ENCODE measurements at regions not wholly inside any gene's neighbourhood (a gene's known extent, or its start where the extent isn't known, plus 50 kb on each side); places are given as distances from the start of the nearest gene placed in this dataset.

DNA sequence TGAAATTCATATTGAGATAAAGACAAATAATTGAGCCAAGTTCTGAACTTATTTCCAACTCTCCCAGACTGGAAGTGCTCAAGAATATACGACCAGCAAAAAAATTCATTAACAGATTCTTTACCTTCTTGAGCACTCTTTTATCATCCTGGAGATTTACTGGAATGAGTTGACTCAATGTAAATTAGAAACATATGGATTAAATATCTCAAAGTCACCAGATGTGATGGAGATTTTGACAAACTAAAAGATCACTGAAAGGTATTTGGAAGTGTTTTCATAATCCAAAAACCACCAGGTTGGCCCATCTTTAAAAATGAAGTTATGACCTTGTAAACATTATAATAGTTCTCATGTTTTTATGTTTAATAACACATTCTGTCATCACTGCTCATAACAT, 433.2 kb upstream of the RASGRP1 start:
- no peak for TF ChIP-seq ZNF274 (IDR thresholded peaks at IDR 0.05; ENCODE audit: low read depth, low read length)
- TF ChIP-seq YY1 (IDR thresholded peaks at IDR 0.05; ENCODE audit: insufficient read depth, insufficient read length) = no peak
